Astrocyte (in vitro differentiated cells and primary cell): ENCODE measurements at regions not wholly inside any gene's neighbourhood (a gene's known extent, or its start where the extent isn't known, plus 50 kb on each side); places are given as distances from the start of the nearest gene placed in this dataset.
"Not testable (repeated sequence)": the region's sequence is repeated elsewhere in the genome, so short reads cannot be mapped to it uniquely, and the experiment has no call there.

Experiments
- DNase-seq: peaks from one replicate; pipeline ENCODE4 v3.0.0-alpha.2; 2010; ENCODE audit warnings: low read depth
- FAIRE-seq: peaks from 2 replicates; lab custom pipeline; 2011; peaks lifted over from hg19 to GRCh38; lab: Jason Lieb, UNC
- H2AFZ ChIP-seq: 2 replicates; pipeline ENCODE4 v1.6.0; 2012; ENCODE audit warnings: low read depth, low read length, inconsistent platforms
- H3K27ac ChIP-seq: 2 replicates; pipeline ENCODE4 v1.5.1; 2011; ENCODE audit warnings: low read depth, low read length, inconsistent platforms
- H3K27me3 ChIP-seq: 2 replicates; pipeline ENCODE4 v1.6.0; 2011; ENCODE audit warnings: low read length, inconsistent platforms; ENCODE audit not compliant: insufficient read depth
- H3K36me3 ChIP-seq: 2 replicates; pipeline ENCODE4 v1.5.1; 2011; ENCODE audit warnings: low read length, inconsistent platforms; ENCODE audit not compliant: insufficient read depth
- H3K4me1 ChIP-seq: 2 replicates; pipeline ENCODE4 v1.5.1; 2011; ENCODE audit warnings: low read length, inconsistent platforms; ENCODE audit not compliant: insufficient read depth
- H3K4me2 ChIP-seq: 2 replicates; pipeline ENCODE4 v1.6.0; 2012; ENCODE audit warnings: low read length, inconsistent platforms
- H3K4me3 ChIP-seq: 2 replicates; pipeline ENCODE4 v1.5.1; 2011; ENCODE audit warnings: low read depth, mild to moderate bottlenecking, low read length, inconsistent platforms; ENCODE audit not compliant: insufficient read depth
- H3K79me2 ChIP-seq: 2 replicates; pipeline ENCODE4 v1.6.0; 2012; ENCODE audit warnings: mild to moderate bottlenecking, low read length, inconsistent platforms; ENCODE audit not compliant: insufficient read depth
- H3K9ac ChIP-seq: 2 replicates; pipeline ENCODE4 v1.6.0; 2012; ENCODE audit warnings: mild to moderate bottlenecking, low read length, inconsistent platforms
- H3K9me3 ChIP-seq: 2 replicates; pipeline ENCODE4 v1.5.1; 2012; ENCODE audit warnings: low read depth, mild to moderate bottlenecking, low read length, inconsistent platforms; ENCODE audit not compliant: insufficient read depth
- H4K20me1 ChIP-seq: 2 replicates; pipeline ENCODE4 v1.6.0; 2012; ENCODE audit warnings: low read length, inconsistent platforms; ENCODE audit not compliant: insufficient read depth
- H3K27ac Mint-ChIP-seq: one replicate; pipeline ENCODE4 v1.8.0; 2021; ENCODE audit warnings: mild to moderate bottlenecking, mixed read lengths; ENCODE audit not compliant: unreplicated experiment
- H3K27me3 Mint-ChIP-seq: one replicate; pipeline ENCODE4 v1.8.0; 2021; ENCODE audit warnings: low read depth, mixed read lengths; ENCODE audit not compliant: unreplicated experiment
- H3K36me3 Mint-ChIP-seq: one replicate; pipeline ENCODE4 v1.8.0; 2021; ENCODE audit warnings: low read depth, mixed read lengths; ENCODE audit not compliant: unreplicated experiment
- H3K4me1 Mint-ChIP-seq: one replicate; pipeline ENCODE4 v1.8.0; 2021; ENCODE audit warnings: low read depth, mixed read lengths; ENCODE audit not compliant: unreplicated experiment
- H3K4me3 Mint-ChIP-seq: one replicate; pipeline ENCODE4 v1.8.0; 2021; ENCODE audit warnings: mild to moderate bottlenecking, moderate library complexity, mixed read lengths; ENCODE audit not compliant: unreplicated experiment
- H3K9me3 Mint-ChIP-seq: one replicate; pipeline ENCODE4 v1.8.0; 2021; ENCODE audit warnings: mild to moderate bottlenecking, mixed read lengths; ENCODE audit not compliant: unreplicated experiment
- EZH2 ChIP-seq: IDR thresholded peaks from 2 replicates; pipeline ENCODE4 v1.6.1; 2012; ENCODE audit warnings: mild to moderate bottlenecking, low read length, inconsistent platforms; ENCODE audit not compliant: insufficient read depth
- TF ChIP-seq, protein P1 (sequence below): IDR thresholded peaks from 2 replicates; pipeline ENCODE4 v1.5.1; 2011; ENCODE audit warnings: low read depth, mild to moderate bottlenecking, inconsistent platforms, low read length, moderate library complexity; ENCODE audit not compliant: insufficient read depth

DNA sequence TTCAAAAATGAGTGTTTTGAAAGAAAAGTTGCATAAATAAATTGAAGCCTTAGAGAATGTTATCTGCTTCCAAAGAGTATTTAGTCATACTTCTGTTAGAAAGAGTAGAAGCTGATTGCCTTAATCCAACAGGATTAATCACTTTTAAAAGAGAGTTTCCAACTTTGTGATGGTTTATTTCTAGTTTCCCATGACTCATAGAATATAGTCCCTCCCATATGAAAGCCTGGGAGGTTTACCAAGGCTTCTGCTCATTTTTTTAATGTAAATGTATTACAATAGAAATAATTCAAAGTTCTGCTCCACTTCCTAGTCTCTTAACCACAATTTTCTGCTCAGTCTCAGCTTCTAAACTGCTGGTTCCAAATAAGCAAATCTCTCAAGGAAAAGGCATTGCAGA, 118.0 kb upstream of the IRAK1BP1 start:
- H3K36me3 Mint-ChIP-seq: no peaks in the 10 kb centered on the region
- H3K4me3 Mint-ChIP-seq: no peak overlapping the region
- H3K27ac Mint-ChIP-seq: no peak overlapping the region
- no peaks in the 10 kb centered on the region for H3K4me1 ChIP-seq
- DNase-seq (peak; percentile 72), FAIRE-seq (no peak)
- no peak overlapping the region for H3K4me3 ChIP-seq
- no peaks in the 10 kb centered on the region for H4K20me1 ChIP-seq
- H3K9ac ChIP-seq: no peak overlapping the region
- peaks cover 10% of the 10 kb centered on the region for H3K9me3 Mint-ChIP-seq
- H3K27ac ChIP-seq: no peak overlapping the region
- no peaks in the 10 kb centered on the region for H3K27me3 ChIP-seq
- TF ChIP-seq EZH2: no peak
- TF ChIP-seq, protein P1, sequence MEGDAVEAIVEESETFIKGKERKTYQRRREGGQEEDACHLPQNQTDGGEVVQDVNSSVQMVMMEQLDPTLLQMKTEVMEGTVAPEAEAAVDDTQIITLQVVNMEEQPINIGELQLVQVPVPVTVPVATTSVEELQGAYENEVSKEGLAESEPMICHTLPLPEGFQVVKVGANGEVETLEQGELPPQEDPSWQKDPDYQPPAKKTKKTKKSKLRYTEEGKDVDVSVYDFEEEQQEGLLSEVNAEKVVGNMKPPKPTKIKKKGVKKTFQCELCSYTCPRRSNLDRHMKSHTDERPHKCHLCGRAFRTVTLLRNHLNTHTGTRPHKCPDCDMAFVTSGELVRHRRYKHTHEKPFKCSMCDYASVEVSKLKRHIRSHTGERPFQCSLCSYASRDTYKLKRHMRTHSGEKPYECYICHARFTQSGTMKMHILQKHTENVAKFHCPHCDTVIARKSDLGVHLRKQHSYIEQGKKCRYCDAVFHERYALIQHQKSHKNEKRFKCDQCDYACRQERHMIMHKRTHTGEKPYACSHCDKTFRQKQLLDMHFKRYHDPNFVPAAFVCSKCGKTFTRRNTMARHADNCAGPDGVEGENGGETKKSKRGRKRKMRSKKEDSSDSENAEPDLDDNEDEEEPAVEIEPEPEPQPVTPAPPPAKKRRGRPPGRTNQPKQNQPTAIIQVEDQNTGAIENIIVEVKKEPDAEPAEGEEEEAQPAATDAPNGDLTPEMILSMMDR: no peak
- no peaks in the 10 kb centered on the region for H3K9me3 ChIP-seq
- no peaks in the 10 kb centered on the region for H3K4me1 Mint-ChIP-seq
- no peaks in the 10 kb centered on the region for H3K79me2 ChIP-seq
- H3K4me2 ChIP-seq: no peak overlapping the region
- H2AFZ ChIP-seq: no peak overlapping the region
- H3K27me3 Mint-ChIP-seq: no peaks in the 10 kb centered on the region
- no peaks in the 10 kb centered on the region for H3K36me3 ChIP-seq

DNA sequence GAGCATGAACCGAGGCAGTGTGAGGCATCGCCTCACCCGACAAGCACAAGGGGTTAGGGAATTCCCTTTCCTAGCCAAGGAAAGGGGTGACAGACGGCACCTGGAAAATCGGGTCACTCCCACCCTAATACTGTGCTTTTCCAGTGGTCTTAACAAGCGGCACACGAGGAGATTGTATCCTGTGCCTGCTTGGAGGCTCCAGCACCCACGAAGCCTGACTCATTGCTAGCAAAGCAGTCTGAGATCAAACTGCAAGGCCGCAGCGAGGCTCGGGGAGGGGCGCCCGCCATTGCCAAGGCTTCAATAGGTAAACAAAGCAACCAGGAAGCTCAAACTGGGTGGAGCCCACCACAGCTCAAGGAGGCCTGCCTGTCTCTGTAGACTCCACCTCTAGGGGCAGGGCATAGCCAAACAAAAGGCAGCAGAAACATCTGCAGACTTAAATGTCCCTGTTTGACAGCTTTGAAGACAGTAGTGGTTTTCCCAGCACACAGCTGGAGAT, 109.0 kb upstream of the IRAK1BP1 start:
- H3K27me3 ChIP-seq, H3K9ac ChIP-seq, H3K36me3 Mint-ChIP-seq, FAIRE-seq, H3K4me1 ChIP-seq, H3K4me1 Mint-ChIP-seq, DNase-seq, H3K27me3 Mint-ChIP-seq, H3K4me3 ChIP-seq, H3K27ac Mint-ChIP-seq, H2AFZ ChIP-seq, H3K4me3 Mint-ChIP-seq, H3K36me3 ChIP-seq, H3K4me2 ChIP-seq, H3K9me3 ChIP-seq, H3K79me2 ChIP-seq, H4K20me1 ChIP-seq, H3K27ac ChIP-seq: not testable (repeated sequence)
- H3K9me3 Mint-ChIP-seq: peaks cover 23% of the 10 kb centered on the region

DNA sequence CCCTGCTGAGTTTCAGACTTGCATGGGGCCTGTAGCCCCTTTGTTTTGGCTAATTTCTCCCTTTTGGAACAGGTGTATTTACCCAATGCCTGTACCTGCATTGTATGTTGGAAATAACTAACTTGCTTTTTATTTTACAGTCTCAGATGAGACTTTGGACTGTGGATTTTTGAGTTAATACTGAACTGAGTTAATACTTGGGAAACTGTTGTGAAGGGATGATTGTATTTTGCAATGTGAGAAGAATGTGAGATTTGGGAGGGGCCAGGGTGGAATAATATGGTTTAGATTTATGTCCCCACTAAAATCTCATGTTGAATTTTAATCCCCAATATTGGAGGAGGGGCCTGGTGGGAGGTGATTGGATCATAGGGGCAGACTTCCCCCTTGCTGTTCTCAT, 99.1 kb upstream of the IRAK1BP1 start:
- no peak overlapping the region for H3K27ac Mint-ChIP-seq
- Histone ChIP-seq H3K79me2 (no peaks in the 10 kb centered on the region), H2AFZ (no peak overlapping the region), H3K4me2 (no peak overlapping the region), H3K4me1 (no peaks in the 10 kb centered on the region), H3K27ac (no peak overlapping the region), H3K27me3 (no peaks in the 10 kb centered on the region), H3K9me3 (no peaks in the 10 kb centered on the region), H4K20me1 (no peaks in the 10 kb centered on the region), H3K4me3 (no peak overlapping the region), H3K9ac (no peak overlapping the region), H3K36me3 (no peaks in the 10 kb centered on the region)
- FAIRE-seq (no peak), DNase-seq (no peak)
- TF ChIP-seq EZH2: no peak
- TF ChIP-seq, protein P1: no peak
- H3K27me3 Mint-ChIP-seq: no peaks in the 10 kb centered on the region
- H3K9me3 Mint-ChIP-seq: peaks cover 5% of the 10 kb centered on the region
- H3K4me1 Mint-ChIP-seq: no peaks in the 10 kb centered on the region
- no peak overlapping the region for H3K4me3 Mint-ChIP-seq
- H3K36me3 Mint-ChIP-seq: no peaks in the 10 kb centered on the region
